Esophagus squamous epithelium (tissue), 5 donors: ENCODE measurements at regions not wholly inside any gene's neighbourhood (a gene's known extent, or its start where the extent isn't known, plus 50 kb on each side); places are given as distances from the start of the nearest gene placed in this dataset.
A peak's percentile ranks its signal among the peaks of the same experiment; 100 is the strongest.

Experiments
- DNase-seq: peaks from one replicate; lab custom pipeline; 2025; lab: John Stamatoyannopoulos, UW
- H3K27ac ChIP-seq, 4 donors: fragments of 200-600 bp; sonication (generic); one replicate each; pipeline ENCODE4 v1.5.1; 2016 to 2019; ENCODE audit warnings: mild to moderate bottlenecking in 1 of 4
- H3K27me3 ChIP-seq, 4 donors: fragments of 200-600 bp; sonication (generic); 1 replicate in 3 of 4; 2 replicates in 1 of 4; pipeline versions ENCODE4 v1.5.1 to v1.6.0; 2017 to 2021; ENCODE audit warnings: antibody characterized with exemption in 1 of 4
- H3K36me3 ChIP-seq, 3 donors: fragments of 200-600 bp; sonication (generic); one replicate each; pipeline ENCODE4 v1.5.1; 2016 to 2019
- H3K4me1 ChIP-seq, 3 donors: fragments of 200-600 bp; sonication (generic); one replicate each; pipeline ENCODE4 v1.5.1; 2017 to 2019
- H3K4me3 ChIP-seq, 4 donors: fragments of 200-600 bp; sonication (generic); 1 replicate in 3 of 4; 2 replicates in 1 of 4; pipeline ENCODE4 v1.5.1; 2016 to 2019; ENCODE audit warnings: mild to moderate bottlenecking in 2 of 4, moderate library complexity in 1 of 4
- H3K9me3 ChIP-seq, 3 donors: fragments of 200-600 bp; sonication (generic); one replicate each; pipeline ENCODE4 v1.5.1; 2016 to 2019
- POLR2A ChIP-seq, 4 donors: fragments of 450-650 bp; IDR thresholded peaks; one replicate each; pipeline ENCODE4 v1.6.1; 2017; ENCODE audit warnings: antibody characterized with exemption in 4 of 4, mild to moderate bottlenecking in 4 of 4, moderate library complexity in 3 of 4
- WGBS, 2 donors: methylation state at CpG; one replicate each; pipeline ENCODE4 v1.1.5; 2018; 5-methylcytosine and 5-hydroxymethylcytosine counted together
- intact Hi-C: fragments of 100-400 bp; cut with DNase I; formaldehyde crosslinking; loops from one replicate; pipeline ENCODE4 v1.15.0; 2022
- TF ChIP-seq, protein P1 (sequence below), 6 experiments: fragments of 450-650 bp in 4 of 6; fragments of 200-600 bp in 2 of 6; sonication (generic) in 2 of 6; IDR thresholded peaks; one replicate each; pipeline ENCODE4 v1.5.1; 2016 to 2019; ENCODE audit warnings: antibody characterized with exemption in 6 of 6, mild to moderate bottlenecking in 4 of 6, moderate library complexity in 4 of 6
- donor health status: DM: yes; HTN: yes; CAD: no.

DNA sequence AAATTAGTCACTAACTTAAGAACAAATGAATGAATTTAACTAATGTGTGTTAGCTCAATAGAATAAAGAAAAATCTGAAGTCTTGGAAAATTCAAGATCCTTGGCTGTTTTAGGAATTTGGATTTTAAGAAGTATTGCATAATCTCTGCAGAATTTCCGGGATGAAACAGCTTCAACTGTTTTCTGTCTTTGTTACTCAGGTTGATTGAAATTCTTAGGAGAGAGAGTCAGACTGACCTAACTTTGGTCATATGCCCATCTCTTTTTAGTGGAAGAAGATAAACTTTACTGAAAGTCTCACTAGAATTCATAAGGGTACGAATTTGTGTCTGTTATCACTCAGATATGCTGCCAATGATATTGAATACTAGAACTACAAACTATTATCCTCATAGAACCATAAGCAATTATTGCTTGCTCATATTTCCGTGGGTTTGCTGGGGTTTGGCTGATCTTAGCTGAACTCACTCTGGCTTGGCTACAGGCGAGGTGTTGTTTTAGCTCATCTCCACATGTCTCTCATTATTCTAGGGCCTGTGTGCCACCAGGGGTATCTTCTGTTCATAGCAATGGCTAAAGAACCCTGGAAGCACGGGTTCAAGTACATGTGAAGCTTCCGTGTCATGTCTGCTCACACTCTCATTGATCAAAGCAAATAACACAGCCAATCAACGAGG lies 257.4 kb upstream of the NOVA1 start:
- no peak for TF ChIP-seq POLR2A (IDR thresholded peaks at IDR 0.05)
- TF ChIP-seq, protein P1, sequence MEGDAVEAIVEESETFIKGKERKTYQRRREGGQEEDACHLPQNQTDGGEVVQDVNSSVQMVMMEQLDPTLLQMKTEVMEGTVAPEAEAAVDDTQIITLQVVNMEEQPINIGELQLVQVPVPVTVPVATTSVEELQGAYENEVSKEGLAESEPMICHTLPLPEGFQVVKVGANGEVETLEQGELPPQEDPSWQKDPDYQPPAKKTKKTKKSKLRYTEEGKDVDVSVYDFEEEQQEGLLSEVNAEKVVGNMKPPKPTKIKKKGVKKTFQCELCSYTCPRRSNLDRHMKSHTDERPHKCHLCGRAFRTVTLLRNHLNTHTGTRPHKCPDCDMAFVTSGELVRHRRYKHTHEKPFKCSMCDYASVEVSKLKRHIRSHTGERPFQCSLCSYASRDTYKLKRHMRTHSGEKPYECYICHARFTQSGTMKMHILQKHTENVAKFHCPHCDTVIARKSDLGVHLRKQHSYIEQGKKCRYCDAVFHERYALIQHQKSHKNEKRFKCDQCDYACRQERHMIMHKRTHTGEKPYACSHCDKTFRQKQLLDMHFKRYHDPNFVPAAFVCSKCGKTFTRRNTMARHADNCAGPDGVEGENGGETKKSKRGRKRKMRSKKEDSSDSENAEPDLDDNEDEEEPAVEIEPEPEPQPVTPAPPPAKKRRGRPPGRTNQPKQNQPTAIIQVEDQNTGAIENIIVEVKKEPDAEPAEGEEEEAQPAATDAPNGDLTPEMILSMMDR (IDR thresholded peaks at IDR 0.05) = no peak
- H3K36me3 ChIP-seq = no peaks in the 10 kb centered on the region
- no peaks in the 10 kb centered on the region for H3K4me1 ChIP-seq
- H3K27ac ChIP-seq = peak overlapping the region in 1 of 4 donors; percentile 46
- no peak overlapping the region for H3K4me3 ChIP-seq
- no peaks in the 10 kb centered on the region for H3K27me3 ChIP-seq
- 61 to 62% methylated on average over 6 to 7 of the region's 7 CpGs for WGBS, 2 donors
- intact Hi-C loops = no loop called here
- no peaks in the 10 kb centered on the region for H3K9me3 ChIP-seq
- DNase-seq = no peak

DNA sequence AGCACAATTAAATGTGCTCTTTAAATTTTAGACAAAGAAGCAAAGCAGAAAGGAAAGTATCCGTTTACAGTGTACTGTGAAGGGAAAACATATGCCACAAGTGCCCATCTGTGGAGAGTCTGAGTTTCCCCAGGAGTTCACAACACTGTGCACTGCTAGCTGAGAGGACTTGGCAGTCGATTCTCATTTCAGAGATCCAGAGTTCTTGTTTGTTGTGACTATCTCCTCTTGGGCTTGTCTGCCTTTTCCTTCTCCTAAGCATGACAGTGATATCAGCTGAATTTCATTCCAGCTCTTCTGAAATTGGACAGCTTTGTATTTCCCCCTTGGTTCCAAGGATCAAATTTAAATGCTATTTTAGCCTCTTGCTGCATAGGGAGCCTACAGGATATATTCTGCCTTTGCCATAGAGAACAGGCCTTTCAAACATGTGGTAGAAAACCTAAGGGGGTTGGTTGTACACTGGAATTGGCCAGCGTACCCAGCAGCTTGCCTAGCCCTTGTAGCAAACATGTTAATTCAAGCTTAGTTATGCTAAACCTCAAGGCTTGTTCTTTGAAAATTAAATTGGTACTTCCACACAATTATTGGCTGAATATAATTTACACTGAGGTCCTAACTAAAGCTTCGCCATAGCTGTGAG lies 259.2 kb upstream of the NOVA1 start:
- H3K4me3 ChIP-seq = no peak overlapping the region
- no peaks in the 10 kb centered on the region for H3K36me3 ChIP-seq
- no peaks in the 10 kb centered on the region for H3K4me1 ChIP-seq
- H3K27ac ChIP-seq = no peak overlapping the region
- intact Hi-C loops = no loop called here
- no peaks in the 10 kb centered on the region for H3K27me3 ChIP-seq
- no peak for DNase-seq
- 42 to 71% methylated on average over 4 of the region's 4 CpGs for WGBS, 2 donors
- no peaks in the 10 kb centered on the region for H3K9me3 ChIP-seq
- TF ChIP-seq POLR2A (IDR thresholded peaks at IDR 0.05) = no peak
- TF ChIP-seq, protein P1 (IDR thresholded peaks at IDR 0.05) = no peak

DNA sequence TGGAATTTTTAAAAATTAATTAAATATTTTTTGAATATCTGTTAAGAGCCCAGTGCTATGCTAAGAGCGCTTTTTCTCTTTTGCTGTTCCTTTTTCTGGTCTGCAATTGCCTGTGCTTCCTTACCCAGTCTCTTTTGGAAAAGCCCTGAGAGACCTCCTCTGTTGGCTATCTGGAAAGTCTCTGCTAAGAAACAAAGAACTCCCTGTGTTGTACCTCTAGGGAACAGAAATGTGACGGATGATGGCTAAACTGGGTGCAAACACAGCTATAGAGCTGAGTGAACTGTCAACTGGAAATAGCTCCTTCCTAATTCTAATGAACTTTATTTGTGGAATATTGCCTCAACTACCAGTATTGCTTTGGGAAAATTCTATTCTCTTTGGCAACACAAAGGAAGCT lies 261.6 kb upstream of the NOVA1 start:
- TF ChIP-seq, protein P1 (IDR thresholded peaks at IDR 0.05) = no peak
- no peak for TF ChIP-seq POLR2A (IDR thresholded peaks at IDR 0.05)

DNA sequence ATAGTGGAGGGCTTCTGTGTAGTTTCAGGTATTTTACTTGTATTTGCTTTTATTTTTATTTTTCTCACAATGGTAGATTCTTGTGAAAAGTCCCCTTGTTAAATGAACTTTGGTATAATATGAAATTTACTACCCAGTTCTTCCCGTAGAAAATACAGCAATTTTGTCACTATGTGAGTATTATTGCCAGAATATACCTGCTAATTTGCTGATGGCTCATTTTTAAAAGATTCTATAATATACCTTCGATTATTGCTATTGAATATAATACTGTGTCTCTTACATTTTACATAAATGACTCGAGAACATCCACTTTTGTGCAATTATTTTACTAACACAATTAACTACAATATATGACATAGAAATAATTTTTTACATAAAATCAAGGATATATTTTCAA lies 262.3 kb upstream of the NOVA1 start:
- intact Hi-C loops = no loop called here
- DNase-seq = no peak
- 58 to 68% methylated on average over 3 of the region's 3 CpGs for WGBS, 2 donors
- Histone ChIP-seq H3K4me1 (no peaks in the 10 kb centered on the region), H3K27me3 (no peaks in the 10 kb centered on the region), H3K27ac (no peak overlapping the region), H3K9me3 (no peaks in the 10 kb centered on the region), H3K4me3 (no peak overlapping the region), H3K36me3 (no peaks in the 10 kb centered on the region)
- TF ChIP-seq POLR2A (IDR thresholded peaks at IDR 0.05) = no peak
- TF ChIP-seq, protein P1 (IDR thresholded peaks at IDR 0.05) = no peak

More for the DNA sequence above, 261.6 kb upstream of the NOVA1 start:
- WGBS, 2 donors = 70 to 71% methylated on average over 2 of the region's 2 CpGs
- no peak for DNase-seq
- Histone ChIP-seq H3K27me3 (no peaks in the 10 kb centered on the region), H3K4me3 (no peak overlapping the region), H3K27ac (no peak overlapping the region), H3K4me1 (no peaks in the 10 kb centered on the region), H3K36me3 (no peaks in the 10 kb centered on the region), H3K9me3 (no peaks in the 10 kb centered on the region)
- intact Hi-C loops = no loop called here

DNA sequence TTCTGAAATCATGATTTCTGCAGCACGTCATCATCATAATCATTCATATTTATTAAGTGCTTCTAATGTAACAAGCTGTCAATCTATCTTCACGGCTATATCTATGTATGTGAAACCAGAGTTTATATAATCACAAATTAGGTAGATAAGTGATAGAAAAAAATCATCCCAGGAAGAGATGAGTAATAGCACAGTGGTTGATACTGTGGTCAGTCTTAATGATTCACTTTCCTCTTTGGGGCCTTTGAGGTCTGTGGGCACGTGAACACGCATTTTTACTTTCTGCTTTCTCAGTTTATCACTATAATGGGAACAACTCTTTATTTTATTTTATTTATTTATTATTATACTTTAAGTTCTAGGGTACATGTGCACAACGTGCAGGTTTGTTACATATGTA lies 265.9 kb upstream of the NOVA1 start:
- DNase-seq = no peak
- Histone ChIP-seq H3K4me3 (no peak overlapping the region), H3K27me3 (no peaks in the 10 kb centered on the region), H3K9me3 (no peaks in the 10 kb centered on the region), H3K4me1 (no peaks in the 10 kb centered on the region), H3K36me3 (no peaks in the 10 kb centered on the region), H3K27ac (no peak overlapping the region)
- TF ChIP-seq, protein P1 (IDR thresholded peaks at IDR 0.05) = no peak
- TF ChIP-seq POLR2A (IDR thresholded peaks at IDR 0.05) = no peak
- whole genome bisulfite sequencing, 2 donors = 68 to 80% methylated on average over 5 of the region's 5 CpGs
- intact Hi-C loops = no loop called here
